T-cell (primary cell): ENCODE measurements at regions not wholly inside any gene's neighbourhood (a gene's known extent, or its start where the extent isn't known, plus 50 kb on each side); places are given as distances from the start of the nearest gene placed in this dataset.

Source experiments
- ATAC-seq, 4 experiments: fragments of 200-7000 bp in 3 of 4; fragments of 150-1000 bp in 1 of 4; cut with Tn5 transposase; replicated peaks in 1 of 4; 1 replicate in 3 of 4; 2 replicates in 1 of 4; pipeline ENCODE4 v1.10.0; 2021; ENCODE audit warnings: moderate library complexity in 3 of 4, mild to moderate bottlenecking in 2 of 4, moderate number of reproducible peaks in 1 of 4
- CTCF ChIA-PET, 2 donors: fragments of 300-600 bp; sonication (Branson Sonifier 250); formaldehyde crosslinking; loops; one replicate each; lab custom pipeline; 2022; ENCODE audit warnings: antibody characterized with exemption in 2 of 2; lab: Charles Lee
- POLR2A ChIA-PET, 2 donors: fragments of 300-600 bp; sonication (Branson Sonifier 250); formaldehyde crosslinking; loops; one replicate each; lab custom pipeline; 2022; ENCODE audit warnings: antibody characterized with exemption in 2 of 2; lab: Charles Lee
- DNase-seq, 35 experiments: peaks; one replicate each; pipeline versions ENCODE4 v3.0.0 to v3.0.0-alpha.2; 2013 to 2023
- H3K27ac ChIP-seq: one replicate; pipeline ENCODE4 v1.5.1; 2013; ENCODE audit warnings: low read length
- H3K27me3 ChIP-seq, 2 experiments: replicated peaks in 1 of 2; 1 replicate in 1 of 2; 2 replicates in 1 of 2; pipeline versions ENCODE4 v1.6.1 to v1.7.0; 2013; ENCODE audit warnings: low read length in 1 of 2, mixed read lengths in 1 of 2; ENCODE audit not compliant: control insufficient read depth in 2 of 2, insufficient read depth in 2 of 2; ENCODE audit errors: extremely low read depth in 1 of 2
- H3K36me3 ChIP-seq, 2 donors: 1 replicate in 1 of 2; 2 replicates in 1 of 2; pipeline versions ENCODE4 v1.6.1 to v1.7.0; 2013; ENCODE audit warnings: low read length in 1 of 2; ENCODE audit not compliant: control insufficient read depth in 2 of 2, insufficient read depth in 1 of 2; ENCODE audit errors: extremely low read depth in 1 of 2
- H3K4me1 ChIP-seq, 2 experiments: 1 replicate in 1 of 2; 2 replicates in 1 of 2; pipeline versions ENCODE4 v1.6.1 to v1.7.0; 2013; ENCODE audit warnings: low read length in 2 of 2, mixed read lengths in 1 of 2; ENCODE audit not compliant: insufficient read depth in 2 of 2, control insufficient read depth in 1 of 2; ENCODE audit errors: extremely low read depth in 1 of 2
- H3K4me3 ChIP-seq, 2 donors: 1 replicate in 1 of 2; 2 replicates in 1 of 2; pipeline versions ENCODE4 v1.5.1 to v1.7.0; 2013; ENCODE audit warnings: mild to moderate bottlenecking in 2 of 2, low read length in 1 of 2, moderate library complexity in 1 of 2; ENCODE audit not compliant: control insufficient read depth in 1 of 2; ENCODE audit errors: extremely low read depth in 1 of 2
- H3K9me3 ChIP-seq: 2 replicates; pipeline ENCODE4 v1.7.0; 2013
- H3K27ac Mint-ChIP-seq, 2 donors: one replicate each; pipeline ENCODE4 v1.8.0; 2020 to 2021; ENCODE audit warnings: mild to moderate bottlenecking in 2 of 2, mixed read lengths in 2 of 2
- H3K27me3 Mint-ChIP-seq, 2 donors: one replicate each; pipeline ENCODE4 v1.8.0; 2021 to 2022; ENCODE audit warnings: mixed read lengths in 2 of 2
- H3K36me3 Mint-ChIP-seq: one replicate; pipeline ENCODE4 v1.8.0; 2021; ENCODE audit warnings: mixed read lengths
- H3K4me1 Mint-ChIP-seq, 3 donors: one replicate each; pipeline ENCODE4 v1.8.0; 2020 to 2022; ENCODE audit warnings: mixed read lengths in 3 of 3, mild to moderate bottlenecking in 1 of 3
- H3K4me3 Mint-ChIP-seq, 3 donors: one replicate each; pipeline ENCODE4 v1.8.0; 2020 to 2022; ENCODE audit warnings: mild to moderate bottlenecking in 3 of 3, mixed read lengths in 3 of 3, moderate library complexity in 3 of 3
- H3K9me3 Mint-ChIP-seq, 3 donors: one replicate each; pipeline ENCODE4 v1.8.0; 2020 to 2022; ENCODE audit warnings: mixed read lengths in 3 of 3
- WGBS: methylation state at CpG from one replicate; pipeline ENCODE4 v1.1.5; 2013; ENCODE audit warnings: missing lambda C conversion rate; ENCODE audit not compliant: insufficient coverage; 5-methylcytosine and 5-hydroxymethylcytosine counted together

DNA sequence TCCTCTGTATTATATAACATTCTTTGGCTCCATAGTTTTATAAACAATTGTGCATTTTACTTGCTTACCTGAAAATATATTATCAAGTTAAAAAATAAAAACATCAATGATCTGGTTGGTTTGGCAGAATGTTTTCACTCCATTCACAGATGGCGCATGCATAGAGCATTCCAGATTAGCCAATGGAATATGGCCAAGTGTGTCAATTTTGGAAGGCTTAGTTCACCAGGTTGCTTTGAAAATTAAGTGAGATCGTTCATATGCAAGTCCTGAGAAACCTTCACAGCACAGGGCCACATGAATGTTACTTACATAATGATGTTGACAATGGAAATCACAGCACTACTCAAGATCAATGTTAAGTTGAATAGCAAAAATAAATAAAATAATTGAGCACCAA is 335.7 kb downstream of the GRB14 start:
- Mint-ChIP-seq H3K27ac (no peak overlapping the region), H3K36me3 (no peaks in the 10 kb centered on the region), H3K9me3 (peaks cover 8 to 10% (median 9%) of the 10 kb centered on the region in 3 donors), H3K4me1 (no peaks in the 10 kb centered on the region), H3K4me3 (no peak overlapping the region), H3K27me3 (no peaks in the 10 kb centered on the region)
- H3K27ac ChIP-seq, result no peak overlapping the region
- no peak for DNase-seq
- ChIA-PET POLR2A (no interaction called here), CTCF (no interaction called here)
- H3K4me1 ChIP-seq, result no peaks in the 10 kb centered on the region
- H3K36me3 ChIP-seq, result no peaks in the 10 kb centered on the region
- H3K27me3 ChIP-seq, result no peaks in the 10 kb centered on the region
- H3K9me3 ChIP-seq, result no peaks in the 10 kb centered on the region
- 100% methylated on average over 1 of the region's 2 CpGs for WGBS
- ATAC-seq, result no peak
- no peak overlapping the region for H3K4me3 ChIP-seq

DNA sequence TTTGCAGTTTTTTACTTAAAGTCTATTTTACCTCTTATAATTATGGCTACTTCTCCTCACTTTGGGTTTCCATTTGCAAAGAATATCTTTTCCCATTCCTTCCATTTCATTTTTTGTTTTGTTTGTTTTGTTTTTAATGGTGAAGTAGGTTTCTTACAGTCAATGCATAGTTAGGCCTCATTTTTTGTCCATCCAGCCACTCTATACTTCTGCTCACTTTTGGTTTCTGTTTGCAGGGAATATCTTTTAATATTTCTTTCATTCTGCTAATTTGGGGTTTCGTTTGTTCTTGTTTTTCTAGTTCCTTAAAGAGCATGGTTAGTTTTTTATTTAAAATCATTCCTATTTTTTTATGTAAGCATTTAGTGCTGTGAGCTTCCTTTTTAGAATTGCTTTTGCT is 339.4 kb downstream of the GRB14 start:
- no CpG with 5 or more reads among the region's 1 CpG for WGBS
- no peaks in the 10 kb centered on the region for H3K36me3 ChIP-seq
- no peak overlapping the region for H3K27ac ChIP-seq
- no peaks in the 10 kb centered on the region for H3K9me3 ChIP-seq
- Mint-ChIP-seq H3K36me3 (no peaks in the 10 kb centered on the region), H3K4me1 (no peaks in the 10 kb centered on the region), H3K9me3 (peaks cover 0 to 8% (median 3%) of the 10 kb centered on the region in 3 donors), H3K4me3 (no peak overlapping the region), H3K27ac (no peak overlapping the region), H3K27me3 (no peaks in the 10 kb centered on the region)
- no peaks in the 10 kb centered on the region for H3K27me3 ChIP-seq
- H3K4me3 ChIP-seq, result no peak overlapping the region
- ChIA-PET POLR2A (no interaction called here), CTCF (no interaction called here)
- no peaks in the 10 kb centered on the region for H3K4me1 ChIP-seq
- ATAC-seq (no peak), DNase-seq (no peak)

GRCh38 chr2:164275659-164276058 is 345.6 kb downstream of the GRB14 start:
- H3K27me3 Mint-ChIP-seq, result no peaks in the 10 kb centered on the region

DNA sequence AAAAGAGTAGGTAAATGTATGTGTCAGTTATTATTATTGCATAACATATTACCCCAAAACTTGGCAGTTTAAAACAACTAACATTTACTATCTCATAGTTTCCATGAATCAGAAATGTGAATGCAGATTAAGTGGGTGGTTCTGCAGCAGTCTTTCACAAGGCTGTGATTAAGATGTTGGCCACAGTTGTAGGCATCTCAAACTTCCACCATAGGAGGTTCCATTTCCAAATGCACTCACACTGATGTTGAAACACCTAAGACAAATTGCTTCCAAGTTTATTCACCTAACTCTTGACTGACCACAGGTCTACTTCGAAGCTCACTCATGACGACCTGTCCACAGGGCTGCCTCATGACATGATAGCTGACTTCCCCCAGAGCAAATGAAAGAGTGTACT is 360.8 kb downstream of the GRB14 start:
- H3K4me1 ChIP-seq, result no peaks in the 10 kb centered on the region
- H3K27ac ChIP-seq, result no peak overlapping the region
- no peaks in the 10 kb centered on the region for H3K36me3 Mint-ChIP-seq
- H3K4me1 Mint-ChIP-seq, result no peaks in the 10 kb centered on the region
- DNase-seq, result no peak
- no peak for ATAC-seq
- no peak overlapping the region for H3K27ac Mint-ChIP-seq
- no peak overlapping the region for H3K4me3 ChIP-seq
- no peaks in the 10 kb centered on the region for H3K9me3 ChIP-seq
- ChIA-PET CTCF (no interaction called here), POLR2A (no interaction called here)
- no peaks in the 10 kb centered on the region for H3K27me3 ChIP-seq
- WGBS, result 58% methylated on average over 2 of the region's 2 CpGs
- H3K9me3 Mint-ChIP-seq, result peaks cover 10 to 12% (median 11%) of the 10 kb centered on the region in 3 donors
- H3K4me3 Mint-ChIP-seq, result no peak overlapping the region
- H3K27me3 Mint-ChIP-seq, result no peaks in the 10 kb centered on the region
- no peaks in the 10 kb centered on the region for H3K36me3 ChIP-seq

More at GRCh38 chr2:164275659-164276058, 345.6 kb downstream of the GRB14 start:
- H3K9me3 Mint-ChIP-seq, result peaks cover 0 to 24% (median 0%) of the 10 kb centered on the region in 3 donors
- CTCF ChIA-PET, result no interaction called here
- no peak overlapping the region for H3K4me3 ChIP-seq
- H3K4me1 Mint-ChIP-seq, result no peaks in the 10 kb centered on the region
- H3K27me3 ChIP-seq, result no peaks in the 10 kb centered on the region
- DNase-seq (no peak), ATAC-seq (no peak)
- H3K9me3 ChIP-seq, result no peaks in the 10 kb centered on the region
- no peak overlapping the region for H3K4me3 Mint-ChIP-seq
- H3K36me3 ChIP-seq, result no peaks in the 10 kb centered on the region
- POLR2A ChIA-PET, result no interaction called here
- H3K4me1 ChIP-seq, result no peaks in the 10 kb centered on the region
- H3K36me3 Mint-ChIP-seq, result no peaks in the 10 kb centered on the region
- no peak overlapping the region for H3K27ac ChIP-seq
- H3K27ac Mint-ChIP-seq, result no peak overlapping the region

DNA sequence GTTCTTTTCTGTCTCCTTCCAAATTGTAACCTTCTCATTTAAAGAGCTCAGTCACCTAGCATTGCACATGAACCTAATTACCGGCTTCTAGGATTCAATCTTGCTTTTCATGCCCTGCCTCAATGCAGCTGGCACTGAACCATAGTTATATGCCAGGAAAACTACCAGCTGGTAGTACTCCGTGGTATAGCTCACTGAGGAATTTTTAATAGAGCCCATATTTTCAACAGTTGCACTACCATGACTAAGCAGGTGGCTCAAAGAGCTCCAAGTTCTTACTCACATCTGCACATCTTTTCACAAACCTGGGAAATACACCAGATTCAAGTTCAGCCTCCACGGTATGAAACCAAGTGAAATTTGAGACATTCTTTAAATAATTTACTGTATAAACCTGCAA is 363.5 kb downstream of the GRB14 start:
- Histone ChIP-seq H3K4me1 (no peaks in the 10 kb centered on the region), H3K9me3 (no peaks in the 10 kb centered on the region), H3K27ac (no peak overlapping the region), H3K4me3 (no peak overlapping the region), H3K27me3 (no peaks in the 10 kb centered on the region), H3K36me3 (no peaks in the 10 kb centered on the region)
- Mint-ChIP-seq H3K9me3 (peaks cover 5 to 10% (median 7%) of the 10 kb centered on the region in 3 donors), H3K27me3 (no peaks in the 10 kb centered on the region), H3K4me1 (no peaks in the 10 kb centered on the region), H3K36me3 (no peaks in the 10 kb centered on the region), H3K4me3 (no peak overlapping the region), H3K27ac (no peak overlapping the region)
- ATAC-seq (no peak), DNase-seq (no peak)
- 58% methylated on average over 1 of the region's 3 CpGs for WGBS
- ChIA-PET POLR2A (no interaction called here), CTCF (interaction anchor here in 1 of 2 donors (0.6 kb wide), 1 partner anchor 16 kb away, joined by 3 read pairs; no protein-coding TSS in a partner anchor)

DNA sequence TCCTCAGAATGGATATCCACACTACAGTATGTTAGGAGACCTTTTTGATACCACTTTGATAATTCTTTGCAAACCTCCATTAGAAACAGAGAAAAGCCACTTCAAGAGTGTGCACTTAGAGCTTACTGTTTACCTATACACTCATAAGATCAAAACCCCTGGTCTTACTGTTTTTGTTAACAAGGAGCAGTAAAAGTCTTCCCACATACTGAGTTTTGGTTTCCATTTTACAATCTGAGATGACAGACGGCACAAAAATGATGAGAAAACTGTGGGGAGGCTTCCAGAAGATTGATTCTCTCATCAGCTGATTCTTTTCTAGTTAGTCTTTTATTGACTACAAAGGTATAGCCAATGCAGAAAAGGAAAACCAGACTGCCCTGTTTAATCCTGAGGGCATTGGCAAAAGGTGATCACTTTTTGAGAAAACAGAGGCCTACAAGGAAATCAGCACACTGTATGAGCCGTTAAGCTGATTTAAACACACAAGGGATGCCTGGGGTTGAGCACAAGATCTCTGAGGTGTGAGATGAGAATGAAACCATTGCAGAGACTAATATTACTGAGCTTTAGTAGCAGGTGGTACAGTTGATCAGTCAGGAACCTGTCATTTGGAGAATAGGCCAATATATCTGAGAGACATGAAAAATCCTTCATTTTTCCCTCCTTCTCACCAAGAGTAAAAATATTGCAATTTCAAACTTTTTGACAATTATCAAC is 368.6 kb downstream of the GRB14 start:
- no peak for DNase-seq
- Mint-ChIP-seq H3K27ac (no peak overlapping the region), H3K27me3 (no peaks in the 10 kb centered on the region), H3K4me1 (no peaks in the 10 kb centered on the region), H3K9me3 (peaks cover 0 to 6% (median 0%) of the 10 kb centered on the region in 3 donors), H3K36me3 (no peaks in the 10 kb centered on the region), H3K4me3 (no peak overlapping the region)
- Histone ChIP-seq H3K4me1 (no peaks in the 10 kb centered on the region), H3K4me3 (no peak overlapping the region), H3K36me3 (no peaks in the 10 kb centered on the region), H3K27me3 (no peaks in the 10 kb centered on the region), H3K27ac (no peak overlapping the region), H3K9me3 (no peaks in the 10 kb centered on the region)
- ATAC-seq, result no peak
- no CpG with 5 or more reads among the region's 2 CpGs for WGBS
- ChIA-PET POLR2A (no interaction called here), CTCF (no interaction called here)

- H3K27me3 ChIP-seq, result no peaks in the 10 kb centered on the region
- no peak overlapping the region for H3K4me3 Mint-ChIP-seq
- ChIA-PET CTCF (no interaction called here), POLR2A (no interaction called here)
- no peaks in the 10 kb centered on the region for H3K36me3 Mint-ChIP-seq
- ATAC-seq, result no peak
- no peak for DNase-seq
- no peak overlapping the region for H3K4me3 ChIP-seq
- H3K27me3 Mint-ChIP-seq, result no peaks in the 10 kb centered on the region
- H3K9me3 Mint-ChIP-seq, result peaks cover 16 to 23% (median 17%) of the 10 kb centered on the region in 3 donors
- H3K27ac ChIP-seq, result no peak overlapping the region
- no peaks in the 10 kb centered on the region for H3K4me1 ChIP-seq
- H3K36me3 ChIP-seq, result no peaks in the 10 kb centered on the region
- H3K27ac Mint-ChIP-seq, result no peak overlapping the region
- no peaks in the 10 kb centered on the region for H3K4me1 Mint-ChIP-seq
- no peaks in the 10 kb centered on the region for H3K9me3 ChIP-seq
These were observed 378.0 kb downstream of the GRB14 start for GRCh38 chr2:164243315-164243714.
